ENCODE measurements at regions not wholly inside any gene's neighbourhood (a gene's known extent, or its start where the extent isn't known, plus 50 kb on each side); places are given as distances from the start of the nearest gene placed in this dataset.

- H3K36me3 ChIP-seq (ENCODE audit: control insufficient read depth, low read length), result no peaks in the 10 kb centered on the region
Observed at GRCh38 chr11:119916568-119916967, 187.6 kb upstream of the NECTIN1 start.

DNA sequence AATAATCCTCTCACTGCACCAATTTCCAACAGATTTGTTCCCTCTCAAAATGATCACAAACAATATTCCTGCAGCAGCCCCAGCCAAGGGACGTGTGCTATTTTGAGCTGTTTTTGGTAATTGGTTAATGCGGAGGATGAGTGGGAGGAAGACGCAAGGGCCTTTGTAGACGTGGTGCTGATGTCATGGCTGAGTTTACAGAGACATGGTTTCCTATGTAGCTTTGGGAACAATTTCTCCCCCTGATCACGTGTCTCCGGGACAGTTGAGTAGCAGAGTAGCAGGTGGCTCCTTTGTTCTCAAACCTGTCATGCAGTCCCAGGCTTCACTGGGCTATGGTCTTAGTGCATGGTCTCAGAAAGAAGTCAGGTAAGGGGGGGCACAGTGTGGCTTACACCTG lies 183.2 kb upstream of the NECTIN1 start:
- no peaks in the 10 kb centered on the region for H3F3A ChIP-seq (ENCODE audit: control insufficient read depth, insufficient read depth)
- no peaks in the 10 kb centered on the region for H3K9me2 ChIP-seq (replicated peaks; ENCODE audit: control insufficient read depth, low read length)
- H3K4me2 ChIP-seq (ENCODE audit: low read length), result no peak overlapping the region
- H3K79me2 ChIP-seq (ENCODE audit: control insufficient read depth, low read length), result no peaks in the 10 kb centered on the region
- no peak overlapping the region for H3K4me3 ChIP-seq (ENCODE audit: low read length)
- H3K36me3 ChIP-seq (ENCODE audit: control insufficient read depth, low read length), result no peaks in the 10 kb centered on the region
- H3K4me1 ChIP-seq (ENCODE audit: control insufficient read depth, low read length), result no peaks in the 10 kb centered on the region
- H3K27ac ChIP-seq (ENCODE audit: low read depth, low read length), result no peak overlapping the region
- no peak for TF ChIP-seq CTCF (IDR thresholded peaks at IDR 0.05; ENCODE audit: low read depth, low read length, poor library complexity, severe bottlenecking)
- TF ChIP-seq EZH2phosphoT487 (IDR thresholded peaks at IDR 0.05; ENCODE audit: borderline replicate concordance, low read length), result no peak
- no peaks in the 10 kb centered on the region for H4K20me1 ChIP-seq (ENCODE audit: control insufficient read depth, insufficient read depth, low read depth, low read length)
- H3K27me3 ChIP-seq (ENCODE audit: control insufficient read depth, low read length), result 0 out of 2 replicates have a peak, but pooled peaks cover 7% of the 10 kb centered on the region
- no peaks in the 10 kb centered on the region for H3K9me3 ChIP-seq (ENCODE audit: control insufficient read depth, insufficient read depth, low read length)

More at GRCh38 chr11:119916568-119916967, 187.6 kb upstream of the NECTIN1 start:
- H3K4me2 ChIP-seq (ENCODE audit: low read length), result no peak overlapping the region
- no peaks in the 10 kb centered on the region for H3K4me1 ChIP-seq (ENCODE audit: control insufficient read depth, low read length)
- no peaks in the 10 kb centered on the region for H3K9me3 ChIP-seq (ENCODE audit: control insufficient read depth, insufficient read depth, low read length)
- H4K20me1 ChIP-seq (ENCODE audit: control insufficient read depth, insufficient read depth, low read depth, low read length), result no peaks in the 10 kb centered on the region
- no peaks in the 10 kb centered on the region for H3K9me2 ChIP-seq (replicated peaks; ENCODE audit: control insufficient read depth, low read length)
- H3K27ac ChIP-seq (ENCODE audit: low read depth, low read length), result no peak overlapping the region
- H3K4me3 ChIP-seq (ENCODE audit: low read length), result no peak overlapping the region
- no peaks in the 10 kb centered on the region for H3K79me2 ChIP-seq (ENCODE audit: control insufficient read depth, low read length)
- peaks cover 18% of the 10 kb centered on the region for H3K27me3 ChIP-seq (ENCODE audit: control insufficient read depth, low read length)
- H3F3A ChIP-seq (ENCODE audit: control insufficient read depth, insufficient read depth), result no peaks in the 10 kb centered on the region
- TF ChIP-seq CTCF (IDR thresholded peaks at IDR 0.05; ENCODE audit: low read depth, low read length, poor library complexity, severe bottlenecking) (no peak), EZH2phosphoT487 (IDR thresholded peaks at IDR 0.05; ENCODE audit: borderline replicate concordance, low read length) (no peak)

DNA sequence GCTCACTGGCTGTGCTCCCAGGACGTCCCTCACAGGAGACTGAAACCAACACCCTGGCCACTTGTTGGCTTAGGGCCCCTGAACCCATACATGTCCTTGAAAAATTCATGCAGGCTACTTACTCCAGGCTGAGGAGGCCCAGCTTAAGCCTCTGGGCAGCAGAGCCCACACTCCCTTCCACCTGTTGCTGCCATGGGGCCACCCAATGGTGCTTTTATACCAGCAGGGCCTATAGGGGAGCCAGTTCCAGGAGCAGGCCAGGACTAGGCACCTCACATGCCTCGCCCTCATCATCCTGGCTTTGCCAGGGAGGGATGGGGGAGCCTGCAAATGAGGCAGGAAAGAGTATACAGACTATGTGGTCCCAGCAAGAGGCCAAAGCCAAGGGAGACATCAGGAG lies 181.7 kb upstream of the NECTIN1 start:
- Histone ChIP-seq H3K36me3 (ENCODE audit: control insufficient read depth, low read length) (no peaks in the 10 kb centered on the region), H3K4me3 (ENCODE audit: low read length) (no peak overlapping the region), H3F3A (ENCODE audit: control insufficient read depth, insufficient read depth) (no peaks in the 10 kb centered on the region), H3K79me2 (ENCODE audit: control insufficient read depth, low read length) (no peaks in the 10 kb centered on the region), H3K4me2 (ENCODE audit: low read length) (no peak overlapping the region), H3K27ac (ENCODE audit: low read depth, low read length) (no peak overlapping the region), H3K4me1 (ENCODE audit: control insufficient read depth, low read length) (no peaks in the 10 kb centered on the region), H4K20me1 (ENCODE audit: control insufficient read depth, insufficient read depth, low read depth, low read length) (no peaks in the 10 kb centered on the region), H3K9me3 (ENCODE audit: control insufficient read depth, insufficient read depth, low read length) (no peaks in the 10 kb centered on the region), H3K9me2 (replicated peaks; ENCODE audit: control insufficient read depth, low read length) (no peaks in the 10 kb centered on the region), H3K27me3 (ENCODE audit: control insufficient read depth, low read length) (peaks cover 2% of the 10 kb centered on the region; the same call in 1 of the 2 replicates)
- TF ChIP-seq EZH2phosphoT487 (IDR thresholded peaks at IDR 0.05; ENCODE audit: borderline replicate concordance, low read length) (no peak), CTCF (IDR thresholded peaks at IDR 0.05; ENCODE audit: low read depth, low read length, poor library complexity, severe bottlenecking) (no peak)
